Head of caudate nucleus (tissue), 42 donors: ENCODE measurements at regions not wholly inside any gene's neighbourhood (a gene's known extent, or its start where the extent isn't known, plus 50 kb on each side); places are given as distances from the start of the nearest gene placed in this dataset.
A peak's percentile ranks its signal among the peaks of the same experiment; 100 is the strongest.

Source experiments
- DNase-seq, 42 donors: peaks; one replicate each; pipeline versions ENCODE4 v3.0.0 to v3.0.0-alpha.2; 2020 to 2021; ENCODE audit warnings: mixed read lengths in 7 of 42
- intact Hi-C: fragments of 100-400 bp; cut with DNase I; formaldehyde crosslinking; loops from one replicate; pipeline ENCODE4 v1.15.0; 2022

GRCh38 chr22:27008454-27008853 is 351.1 kb downstream of the MIAT start:
- no peak for DNase-seq
- intact Hi-C loops: no loop called here

DNA sequence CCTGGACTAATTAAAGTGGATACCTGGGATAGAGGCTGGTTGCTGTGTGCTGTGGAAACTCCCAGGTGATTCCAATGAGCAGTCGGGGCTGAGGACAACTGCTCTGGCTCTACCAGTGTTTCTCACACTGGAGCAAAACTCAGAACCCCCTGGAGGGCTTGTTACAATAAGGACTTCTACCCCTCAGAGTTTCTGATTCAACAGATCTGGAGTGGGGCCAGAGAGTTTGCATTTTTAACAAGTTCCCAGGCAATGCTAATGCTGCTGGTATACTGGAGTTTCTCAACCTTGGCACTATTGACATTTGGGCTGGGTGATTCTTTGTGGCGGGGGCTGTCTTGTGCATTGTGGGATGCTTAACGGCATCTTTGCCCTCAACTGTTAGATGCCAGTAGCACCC is 353.7 kb downstream of the MIAT start:
- intact Hi-C loops: no loop called here
- DNase-seq: no peak

DNA sequence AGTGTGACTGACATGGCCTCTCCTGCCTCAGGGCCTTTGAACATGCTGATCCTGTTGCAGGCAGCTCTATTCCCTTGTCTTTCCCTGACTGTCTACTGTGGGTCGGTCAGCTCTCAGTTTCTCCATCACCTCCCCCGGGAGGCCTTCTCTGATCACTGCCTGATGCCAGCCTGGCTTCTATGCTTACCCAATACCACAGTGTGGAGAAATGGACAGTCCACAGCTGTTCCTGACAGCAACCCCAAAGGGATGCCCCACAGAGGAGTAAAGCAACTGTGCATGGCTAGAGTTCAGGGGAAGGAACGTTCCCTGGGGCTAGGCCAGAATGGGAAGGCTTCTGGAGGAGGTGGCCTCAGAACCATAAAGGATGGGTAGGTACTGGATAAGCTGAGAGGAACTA is 354.3 kb downstream of the MIAT start:
- intact Hi-C loops: no loop called here
- DNase-seq: no peak

DNA sequence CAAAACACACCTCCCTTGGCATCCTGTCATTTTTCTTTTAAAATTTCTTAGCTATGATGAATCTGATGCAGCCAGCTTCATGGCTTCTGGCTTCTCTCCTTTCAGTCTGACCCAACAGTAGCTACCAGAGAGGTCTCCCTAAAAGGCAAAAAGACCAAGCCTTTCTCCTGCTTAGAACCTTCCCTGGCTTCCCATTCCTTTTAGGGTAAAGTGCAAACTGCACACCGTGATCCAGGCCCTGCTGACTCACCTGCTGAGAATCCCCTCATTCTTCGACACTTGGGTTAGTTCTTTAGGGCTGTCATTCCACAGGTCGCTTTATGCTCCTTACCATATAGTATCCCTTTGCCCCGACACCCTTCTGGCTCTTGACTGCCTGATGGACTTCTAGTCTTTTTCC is 362.4 kb downstream of the MIAT start:
- intact Hi-C loops: no loop called here
- DNase-seq: no peak

- no peak for DNase-seq
- intact Hi-C loops: no loop called here
These were observed 365.0 kb downstream of the MIAT start for GRCh38 chr22:27022274-27022895.

GRCh38 chr22:27022896-27023361 is 365.5 kb downstream of the MIAT start:
- peak in 33 of 42 donors; percentile 4 to 69 (median 30) for DNase-seq
- intact Hi-C loops: no loop called here

DNA sequence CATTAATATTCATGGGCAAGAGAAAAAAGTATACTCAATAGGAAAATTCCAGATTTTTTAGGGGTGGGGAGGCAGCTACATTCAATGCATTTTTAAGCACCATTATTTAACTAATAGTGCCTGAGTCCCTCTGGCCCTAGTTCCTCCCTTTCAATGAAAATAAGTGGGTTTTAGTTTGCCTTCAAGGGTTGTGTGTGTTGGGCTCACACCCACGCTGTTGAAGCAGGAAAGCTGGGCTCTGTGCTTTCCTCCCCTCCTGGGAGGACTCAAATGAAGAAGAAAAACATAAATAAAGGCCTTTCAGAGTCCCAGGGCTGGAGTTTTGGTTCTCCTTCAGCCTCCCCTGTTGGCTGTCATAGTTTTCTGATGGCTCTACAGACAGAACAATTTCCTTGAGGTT is 366.2 kb downstream of the MIAT start:
- intact Hi-C loops: no loop called here
- peak in 1 of 42 donors; percentile 1 for DNase-seq

DNA sequence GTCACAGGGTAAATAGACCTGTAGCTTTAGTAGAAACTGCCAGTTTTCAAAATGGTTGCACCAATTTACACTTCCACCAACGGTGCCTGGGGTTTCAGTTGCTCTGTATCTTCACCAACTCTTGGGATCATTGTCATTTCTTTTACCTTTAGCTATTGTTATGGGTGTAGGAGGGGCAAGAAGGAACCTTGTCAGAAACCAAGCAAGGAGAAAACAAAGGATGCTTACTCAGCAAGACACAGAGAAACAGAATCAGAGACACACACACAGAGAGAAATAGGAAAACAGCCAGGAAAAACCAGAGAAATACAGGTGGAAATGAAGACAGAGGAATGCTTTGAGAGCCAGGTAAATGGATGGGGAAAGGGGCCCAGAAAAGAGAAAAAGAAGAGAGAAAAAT is 367.6 kb downstream of the MIAT start:
- intact Hi-C loops: no loop called here
- no peak for DNase-seq

- no peak for DNase-seq
- intact Hi-C loops: no loop called here
These were observed 370.7 kb downstream of the MIAT start for GRCh38 chr22:27028093-27028492.

- no peak for DNase-seq
- intact Hi-C loops: no loop called here
These were observed 372.3 kb downstream of the MIAT start for GRCh38 chr22:27029584-27030130.

DNA sequence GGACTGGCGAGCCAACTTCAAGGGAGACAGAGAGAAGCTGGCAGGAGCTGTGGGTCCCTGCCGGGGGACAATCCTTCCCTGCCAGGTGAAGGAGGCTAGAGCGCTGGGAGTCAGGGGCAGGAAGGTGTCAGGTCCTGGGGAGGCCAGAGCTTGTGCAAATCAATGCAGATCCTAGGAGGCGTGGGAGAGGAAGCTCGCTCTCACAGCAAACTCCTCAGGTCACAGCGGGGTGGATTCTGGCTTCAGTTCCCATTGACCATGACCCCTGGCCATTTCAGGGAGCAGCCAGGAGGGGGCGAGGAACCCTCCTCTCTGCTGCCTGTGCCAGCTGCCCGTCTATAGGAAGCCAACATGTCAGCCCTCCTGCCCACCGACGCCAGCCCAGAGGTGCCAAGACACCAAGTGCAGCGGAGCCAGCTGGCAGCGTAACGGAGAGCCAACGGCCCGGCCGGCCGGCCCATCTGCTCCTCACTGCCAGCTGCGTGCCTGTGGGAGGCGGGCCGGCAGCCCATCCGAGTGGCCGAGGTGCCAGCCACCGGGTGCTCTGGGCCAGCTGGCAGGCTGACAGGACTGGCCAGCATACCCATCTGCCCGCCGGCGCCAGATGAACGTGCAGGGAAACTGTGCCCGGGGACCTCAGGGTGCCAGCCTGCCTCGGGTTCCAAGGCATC is 374.8 kb downstream of the MIAT start:
- peak; percentile 23 to 84 (median 65) for DNase-seq
- intact Hi-C loops: no loop called here

GRCh38 chr22:27041745-27042310 is 384.4 kb downstream of the MIAT start:
- DNase-seq: no peak
- intact Hi-C loops: no loop called here

GRCh38 chr22:27043262-27043661 is 385.9 kb downstream of the MIAT start:
- intact Hi-C loops: no loop called here

DNA sequence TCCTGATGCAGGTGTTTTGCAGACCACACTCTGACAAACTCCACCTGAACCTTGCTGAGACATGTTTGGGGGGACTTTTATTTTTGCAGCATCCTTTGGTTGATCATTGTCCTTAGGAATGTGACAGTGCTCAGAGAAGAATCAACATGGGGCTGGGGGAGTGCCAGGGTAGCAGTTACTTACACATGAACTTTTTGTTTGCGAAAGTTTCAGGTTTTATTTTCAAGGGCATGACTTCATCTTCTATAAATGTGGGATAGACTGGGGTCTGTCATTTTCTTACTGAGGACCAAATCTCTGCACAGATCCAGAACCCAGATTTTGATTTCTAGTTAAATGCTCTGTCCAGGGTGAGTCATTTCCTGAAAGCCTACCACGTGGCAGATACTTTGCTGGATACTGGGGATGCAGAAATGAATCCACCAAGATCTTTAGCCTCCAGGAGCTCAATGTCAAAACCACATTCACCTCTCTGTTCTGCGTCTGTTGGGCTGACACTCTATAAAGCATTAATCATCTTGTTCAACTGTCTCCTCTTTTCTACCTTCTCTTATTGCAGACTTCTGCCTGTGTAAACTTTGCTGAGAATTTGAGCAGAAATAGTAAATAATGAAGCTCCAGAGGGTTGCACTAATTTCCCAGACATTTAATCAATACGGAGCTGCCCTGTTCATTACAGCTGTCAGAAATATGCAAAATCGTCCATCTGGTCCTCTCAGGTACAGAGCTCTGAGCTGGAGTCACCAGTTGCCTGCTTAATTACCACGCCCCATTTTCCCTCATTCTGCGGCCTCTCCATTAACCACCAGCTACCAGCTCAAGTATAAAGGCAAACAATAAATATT is 387.9 kb downstream of the MIAT start:
- intact Hi-C loops: no loop called here

More at GRCh38 chr22:27043262-27043661, 385.9 kb downstream of the MIAT start:
- DNase-seq: no peak

GRCh38 chr22:27046086-27046485 is 388.7 kb downstream of the MIAT start:
- intact Hi-C loops: no loop called here
- DNase-seq: no peak

More for the DNA sequence above, 387.9 kb downstream of the MIAT start:
- DNase-seq: no peak

DNA sequence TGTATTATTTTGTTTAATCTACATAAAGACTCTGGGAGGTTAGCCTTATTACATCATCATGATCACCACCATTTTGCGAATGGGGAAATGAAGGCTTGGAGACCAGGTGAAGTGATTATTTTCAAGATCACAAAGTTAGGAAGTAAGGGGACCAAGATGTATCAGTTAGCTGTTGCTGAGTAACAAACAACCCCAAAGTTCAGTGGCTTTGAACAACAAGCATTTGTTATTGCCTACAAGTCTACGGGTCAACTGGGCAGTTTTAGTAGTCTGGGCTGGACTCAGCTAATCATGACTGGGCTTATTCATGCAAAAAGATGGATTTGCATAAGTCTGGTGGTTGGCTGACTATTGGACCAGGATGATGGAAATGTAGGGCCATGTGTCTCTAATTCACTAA is 389.2 kb downstream of the MIAT start:
- intact Hi-C loops: no loop called here
- no peak for DNase-seq

DNA sequence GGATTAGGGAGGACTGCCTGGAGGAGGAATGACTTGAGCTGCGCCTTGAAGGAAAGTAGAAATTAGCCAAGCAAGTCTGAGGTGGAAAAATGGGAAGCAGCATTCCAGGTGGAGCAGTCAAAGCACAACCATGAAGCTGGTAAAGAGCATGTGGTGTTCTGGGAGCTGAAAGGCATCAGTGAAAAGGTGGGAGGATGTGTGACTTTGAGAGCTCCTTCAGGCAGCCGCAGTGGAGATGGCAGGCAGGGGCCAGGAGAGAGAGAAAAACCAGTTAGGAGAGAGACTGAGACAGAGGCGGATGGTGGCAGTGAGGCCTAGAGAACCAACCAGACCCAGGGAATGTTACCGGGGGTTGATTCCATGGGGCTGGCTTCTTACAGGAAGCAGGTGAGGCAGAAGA is 393.4 kb downstream of the MIAT start:
- DNase-seq: peak in 17 of 42 donors; percentile 7 to 62 (median 29)
- intact Hi-C loops: no loop called here

- intact Hi-C loops: no loop called here
- DNase-seq: no peak
These were observed 394.0 kb downstream of the MIAT start for GRCh38 chr22:27051407-27051806.

DNA sequence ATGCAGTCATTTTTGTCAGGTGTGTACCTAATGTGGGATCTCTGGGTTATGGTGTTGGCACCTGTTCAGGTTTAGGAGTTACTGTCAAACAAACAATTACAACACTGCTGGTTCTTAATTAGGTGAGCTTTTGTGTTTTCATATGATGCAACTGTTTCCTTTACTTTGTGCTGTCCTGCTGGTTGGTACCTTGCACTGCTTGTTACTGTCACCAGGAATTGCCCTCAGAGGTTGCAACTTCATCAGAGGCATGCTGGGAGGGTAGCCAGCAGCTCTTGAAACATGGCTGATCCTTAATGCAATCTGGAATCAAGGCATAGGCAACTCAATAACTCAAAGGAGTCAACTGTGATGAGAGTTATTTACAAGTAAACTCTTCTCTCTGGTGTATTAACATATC is 400.3 kb downstream of the MIAT start:
- DNase-seq: no peak
- intact Hi-C loops: no loop called here
